ENCODE measurements at regions not wholly inside any gene's neighbourhood (a gene's known extent, or its start where the extent isn't known, plus 50 kb on each side); places are given as distances from the start of the nearest gene placed in this dataset.

DNA sequence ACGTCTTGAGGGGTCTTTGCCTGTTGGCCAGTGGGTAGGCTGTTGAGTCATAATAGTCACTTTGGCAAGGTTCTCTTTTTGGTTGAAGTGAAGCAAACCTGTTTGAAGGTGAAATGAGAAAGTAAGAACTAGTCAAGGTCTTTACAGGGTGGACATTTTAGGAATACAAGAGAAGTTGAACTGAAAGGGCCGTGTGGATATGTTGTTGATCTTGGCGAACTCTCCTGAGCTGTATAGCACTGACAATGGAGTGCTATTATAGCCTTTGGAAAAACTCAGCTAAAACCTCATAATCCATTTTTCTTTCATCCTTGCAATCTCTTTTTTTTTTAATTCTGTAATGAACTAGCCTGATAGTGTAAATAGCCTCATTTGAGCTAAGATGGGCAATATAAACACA, 248.1 kb downstream of the MEIS1 start:
- no peak for TF ChIP-seq GATA2 (IDR thresholded peaks at IDR 0.05; ENCODE audit: low read depth, low read length)
- no peak for TF ChIP-seq GATA3 (IDR thresholded peaks at IDR 0.05; ENCODE audit: low read depth, low read length)

DNA sequence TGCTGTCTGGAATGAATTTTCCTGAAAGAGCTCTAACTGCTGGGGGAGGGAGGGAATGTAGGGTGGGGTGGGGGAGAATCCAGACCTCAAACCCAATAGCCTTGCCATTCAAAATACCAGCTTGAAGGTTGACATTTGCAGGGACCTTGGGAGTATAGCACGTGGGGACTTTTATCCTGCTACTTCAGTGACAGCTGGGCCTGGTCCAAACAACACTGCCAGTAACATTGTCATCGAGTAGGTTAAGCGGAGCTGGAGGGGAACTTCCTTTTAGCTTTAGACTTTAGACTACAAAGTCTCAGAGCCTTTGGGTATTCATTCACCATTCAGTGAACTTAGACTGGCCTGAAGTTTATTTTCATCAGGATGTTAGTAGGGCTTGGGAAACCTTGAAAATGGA, 248.7 kb downstream of the MEIS1 start:
- TF ChIP-seq GATA2 (IDR thresholded peaks at IDR 0.05; ENCODE audit: low read depth, low read length) (no peak), GATA3 (IDR thresholded peaks at IDR 0.05; ENCODE audit: low read depth, low read length) (no peak)

DNA sequence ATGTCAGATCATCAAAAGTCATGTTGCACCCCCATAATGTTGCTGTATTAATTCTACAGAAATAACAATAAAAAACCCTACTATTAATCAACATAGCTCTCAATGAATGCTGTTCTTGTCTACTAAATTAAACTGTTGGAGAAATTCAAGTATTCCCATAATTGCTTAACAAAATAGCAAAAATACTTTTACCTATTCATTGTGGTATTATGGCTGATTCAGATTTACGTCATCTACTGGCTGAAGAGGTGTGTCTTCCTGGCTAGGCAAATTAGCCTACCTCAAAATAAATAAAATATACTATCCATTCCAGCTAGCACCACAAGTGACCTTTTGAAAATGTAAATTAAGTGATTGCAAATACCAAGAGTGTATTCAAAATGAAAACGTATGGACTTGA, 249.4 kb downstream of the MEIS1 start:
- no peak for TF ChIP-seq GATA3 (IDR thresholded peaks at IDR 0.05; ENCODE audit: low read depth, low read length)
- no peak for TF ChIP-seq GATA2 (IDR thresholded peaks at IDR 0.05; ENCODE audit: low read depth, low read length)

DNA sequence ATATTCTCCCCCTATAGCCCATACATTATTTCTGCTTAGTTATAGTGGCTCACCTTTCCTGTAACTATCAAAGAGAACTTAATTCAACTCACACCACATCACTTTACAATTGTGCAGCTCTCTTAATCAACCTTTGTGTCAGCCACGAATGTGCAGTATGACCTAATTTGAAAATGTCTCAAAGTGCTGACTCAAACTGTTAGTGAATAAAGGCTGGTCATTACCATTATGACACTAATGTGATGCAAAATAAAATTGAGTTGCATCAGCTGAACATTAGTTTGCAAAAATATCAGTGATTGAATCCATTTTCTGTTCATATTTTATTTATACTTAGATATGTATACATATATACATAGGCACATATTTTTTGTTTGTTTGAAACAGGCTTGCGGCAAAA, 251.8 kb downstream of the MEIS1 start:
- TF ChIP-seq GATA2 (IDR thresholded peaks at IDR 0.05; ENCODE audit: low read depth, low read length) (no peak), GATA3 (IDR thresholded peaks at IDR 0.05; ENCODE audit: low read depth, low read length) (no peak)

DNA sequence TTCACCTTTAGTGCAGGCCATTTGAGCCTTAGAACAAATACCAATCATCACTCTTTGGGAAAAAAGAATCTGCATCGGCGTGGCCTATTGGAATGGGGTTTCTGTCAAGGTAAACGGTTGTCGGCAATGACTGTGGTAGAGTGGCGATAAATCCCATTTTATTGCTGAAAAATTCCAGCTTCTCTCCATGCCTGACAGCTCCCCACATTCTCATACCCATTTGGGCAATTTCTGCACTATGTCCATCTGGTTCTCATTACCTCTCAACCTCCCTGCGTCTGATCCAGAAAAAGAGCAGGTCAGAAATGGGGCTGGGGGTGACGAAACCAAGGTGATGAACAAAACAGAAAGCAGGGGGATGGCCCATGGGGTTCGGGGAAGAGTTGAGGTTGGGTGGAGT, 254.0 kb downstream of the MEIS1 start:
- TF ChIP-seq GATA3 (IDR thresholded peaks at IDR 0.05; ENCODE audit: low read depth, low read length) = no peak
- no peak for TF ChIP-seq GATA2 (IDR thresholded peaks at IDR 0.05; ENCODE audit: low read depth, low read length)

DNA sequence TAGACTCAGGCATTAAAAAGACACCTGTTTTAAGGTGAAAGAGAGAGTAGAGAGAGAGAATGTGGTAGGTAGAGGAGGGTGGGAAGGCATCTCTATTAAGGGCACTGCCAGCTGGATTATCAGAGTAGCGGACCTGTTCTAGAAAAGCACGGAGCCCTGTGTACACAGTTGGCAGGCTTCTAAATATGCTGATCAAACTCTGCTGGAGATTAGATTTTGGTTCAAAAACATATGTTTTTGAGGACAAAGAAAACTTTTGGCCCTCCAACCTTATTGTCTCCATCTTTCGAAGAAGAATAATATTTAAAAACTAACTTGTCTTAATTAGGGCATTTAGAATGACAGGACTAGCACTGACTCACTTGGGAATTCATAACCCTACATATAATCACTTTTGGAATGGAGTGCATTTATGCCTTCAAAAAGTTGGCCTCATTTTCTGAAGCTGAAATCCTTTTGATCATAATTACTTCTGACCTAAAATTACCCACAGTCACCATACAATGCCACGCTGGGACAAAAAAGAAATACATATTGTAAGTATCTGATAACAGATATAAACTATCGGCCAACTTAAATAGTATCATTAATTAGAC, 254.6 kb downstream of the MEIS1 start:
- TF ChIP-seq GATA3 (IDR thresholded peaks at IDR 0.05; ENCODE audit: low read depth, low read length) (no peak), GATA2 (IDR thresholded peaks at IDR 0.05; ENCODE audit: low read depth, low read length) (no peak)

DNA sequence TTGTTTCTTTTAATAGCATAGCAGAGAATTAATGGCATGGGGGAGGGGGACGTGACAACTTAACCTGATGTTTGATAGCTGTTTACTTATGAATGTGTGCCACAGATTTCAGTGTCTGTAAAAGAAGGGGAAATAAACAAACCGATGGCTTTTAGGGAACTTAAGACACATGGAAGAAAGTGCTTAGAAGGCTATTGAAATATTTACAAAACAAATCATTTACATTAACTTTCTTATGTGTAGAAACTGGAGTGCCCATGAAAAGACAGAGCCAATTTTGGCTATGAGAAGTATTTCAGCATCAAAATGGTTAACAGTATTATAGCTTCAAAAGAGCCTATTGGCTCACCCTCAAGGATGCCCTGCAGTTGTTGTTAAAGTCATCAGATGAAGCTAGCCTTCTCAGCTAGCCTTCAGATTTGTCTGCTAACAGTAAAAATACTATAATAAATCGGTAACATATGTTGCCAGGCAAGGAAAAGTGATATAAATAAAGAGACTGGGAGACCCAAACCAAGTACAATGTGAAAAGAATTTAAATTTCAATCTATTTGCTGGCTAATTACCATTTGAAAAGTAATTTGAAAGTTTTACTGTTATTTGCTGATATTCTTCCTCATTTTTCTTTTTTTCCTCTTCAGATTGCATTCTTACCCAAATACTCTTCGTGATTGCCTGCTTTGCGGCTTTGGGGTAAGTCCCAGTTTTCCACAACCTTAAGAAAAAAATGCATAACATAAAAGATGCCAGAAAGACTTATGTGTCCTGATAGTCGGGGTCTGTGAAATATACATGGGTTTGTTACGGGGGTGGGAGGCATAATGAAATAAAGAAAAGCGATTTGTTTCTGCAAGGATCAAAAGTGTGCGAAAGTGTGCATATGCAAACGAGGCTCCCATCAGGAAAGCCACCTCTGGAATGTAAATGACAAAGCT, 256.4 kb downstream of the MEIS1 start:
- TF ChIP-seq GATA3 (IDR thresholded peaks at IDR 0.05; ENCODE audit: low read depth, low read length) (no peak), GATA2 (IDR thresholded peaks at IDR 0.05; ENCODE audit: low read depth, low read length) (no peak)

DNA sequence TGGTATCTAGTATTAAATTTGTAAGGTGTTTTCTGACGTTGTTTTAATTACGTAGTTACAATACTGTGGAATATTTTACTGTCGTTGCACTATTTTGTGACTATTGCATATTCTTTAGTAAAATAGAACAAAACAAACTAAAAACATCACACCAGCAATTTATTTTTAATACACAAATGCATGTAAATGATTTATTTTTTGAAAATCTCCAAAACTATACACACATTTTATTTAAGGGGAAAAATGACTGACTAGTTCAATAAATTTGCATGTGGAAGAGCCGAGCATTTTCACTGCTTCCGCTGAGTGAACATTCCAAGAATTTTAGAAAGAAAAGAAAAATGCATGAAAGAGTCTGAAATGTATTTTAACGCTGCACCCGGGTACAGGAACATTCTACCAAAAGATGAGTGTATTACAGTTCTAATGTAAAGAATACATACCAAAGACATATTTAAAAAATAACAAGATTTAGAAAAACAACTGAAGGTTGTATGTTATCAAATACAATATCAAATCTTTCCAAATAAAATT, 257.7 kb downstream of the MEIS1 start:
- TF ChIP-seq GATA2 (IDR thresholded peaks at IDR 0.05; ENCODE audit: low read depth, low read length) (no peak), GATA3 (IDR thresholded peaks at IDR 0.05; ENCODE audit: low read depth, low read length) (no peak)

DNA sequence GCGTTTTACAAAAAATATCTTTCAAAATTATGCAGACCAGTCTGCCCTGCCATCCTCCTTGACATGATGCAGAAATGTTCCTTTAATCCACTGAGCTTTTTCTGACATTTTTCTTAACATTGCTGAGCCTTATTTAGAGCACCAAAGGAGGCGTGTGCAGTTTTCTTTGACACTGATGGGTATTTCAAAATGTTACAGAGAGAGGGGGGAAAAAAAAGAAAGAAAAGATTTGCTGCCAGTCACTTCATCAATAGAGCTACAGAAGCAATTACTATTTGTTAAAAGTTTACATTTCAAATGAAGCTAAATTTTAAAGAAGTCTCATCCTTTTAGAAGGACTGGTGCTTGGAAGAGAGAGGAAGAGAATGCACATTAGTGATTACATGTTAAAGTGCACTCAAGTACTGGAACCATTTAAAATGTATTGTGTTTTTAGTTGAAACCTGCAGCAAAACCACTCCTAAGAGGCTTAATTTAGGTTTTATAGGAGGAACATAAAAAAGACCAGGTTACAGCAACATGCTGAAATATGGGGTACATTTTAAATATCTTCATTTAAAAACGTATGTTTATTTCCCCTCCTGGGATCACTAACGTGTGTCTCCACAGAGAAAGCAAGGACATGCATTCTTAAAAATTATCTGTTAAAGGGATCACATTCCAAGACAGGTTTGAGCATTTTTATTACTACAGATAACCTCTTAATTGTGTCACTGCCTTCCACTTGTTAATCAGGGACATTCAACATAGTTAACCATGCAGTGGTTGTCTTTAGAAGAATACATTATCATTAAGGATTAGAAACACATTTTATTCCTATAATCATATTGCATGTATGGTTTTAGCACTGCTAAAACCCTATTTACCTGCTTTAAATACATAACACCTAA, 258.4 kb downstream of the MEIS1 start:
- TF ChIP-seq GATA3 (IDR thresholded peaks at IDR 0.05; ENCODE audit: low read depth, low read length) (no peak), GATA2 (IDR thresholded peaks at IDR 0.05; ENCODE audit: low read depth, low read length) (no peak)

DNA sequence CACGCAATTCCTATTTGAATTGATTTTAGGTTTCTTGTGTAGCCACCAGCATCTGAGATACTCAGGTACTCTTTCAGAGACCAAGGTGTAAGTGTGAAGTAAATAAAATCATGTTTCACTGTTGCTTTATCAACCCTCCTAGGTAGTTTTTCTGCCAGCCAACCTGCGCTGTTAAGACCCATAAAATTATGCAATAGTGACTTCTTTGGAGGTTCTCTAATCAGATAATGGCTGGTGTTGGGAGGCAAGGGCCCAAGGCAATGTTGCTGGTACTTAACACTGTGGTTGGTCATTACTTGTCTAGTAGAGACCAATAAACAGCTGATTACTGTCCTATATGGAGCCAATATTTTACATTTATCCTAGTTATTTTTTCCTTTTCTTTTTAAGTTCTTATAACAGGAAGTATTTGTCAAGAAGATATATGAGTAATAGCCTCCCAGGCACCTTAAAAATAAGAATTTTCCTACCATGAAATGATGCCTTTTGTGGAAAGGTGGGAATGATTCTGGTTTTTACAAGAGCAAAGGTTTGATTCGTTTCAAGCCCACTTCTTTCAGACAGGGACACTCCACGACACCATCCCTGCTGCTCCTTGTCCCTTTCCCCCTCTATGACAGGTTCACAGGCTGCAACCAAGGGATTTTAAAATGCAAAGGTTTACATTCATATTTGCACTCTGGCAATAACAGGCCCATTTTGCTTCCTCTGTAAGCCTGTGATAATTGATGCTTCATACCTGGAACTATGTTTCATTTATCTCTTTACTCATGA, 259.3 kb downstream of the MEIS1 start:
- TF ChIP-seq GATA2 (IDR thresholded peaks at IDR 0.05; ENCODE audit: low read depth, low read length) (no peak), GATA3 (IDR thresholded peaks at IDR 0.05; ENCODE audit: low read depth, low read length) (no peak)

DNA sequence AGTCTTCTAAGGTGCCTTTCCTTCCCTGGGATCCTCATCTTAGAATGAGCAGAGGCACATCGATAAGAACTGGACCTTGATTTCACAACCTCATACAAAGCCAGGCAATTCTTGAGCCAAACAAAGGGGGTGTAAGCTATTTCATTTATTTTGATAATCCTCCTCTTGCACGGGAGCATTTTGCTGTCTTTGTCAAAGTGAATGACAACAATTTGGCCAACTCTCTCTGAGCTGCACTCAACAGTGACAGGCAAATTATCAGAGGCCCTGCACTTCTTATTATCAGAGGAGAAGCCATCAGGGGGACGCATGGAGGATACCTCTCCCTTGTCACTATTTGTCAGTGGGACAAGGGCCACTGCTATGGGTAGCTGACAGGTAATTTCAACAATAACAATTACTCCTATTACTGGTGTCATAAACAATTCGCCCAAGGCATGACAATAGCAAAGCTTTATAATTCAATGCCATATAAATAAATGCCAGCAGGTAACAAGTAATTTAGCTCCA, 260.4 kb downstream of the MEIS1 start:
- TF ChIP-seq GATA2 (IDR thresholded peaks at IDR 0.05; ENCODE audit: low read depth, low read length) (no peak), GATA3 (IDR thresholded peaks at IDR 0.05; ENCODE audit: low read depth, low read length) (no peak)

DNA sequence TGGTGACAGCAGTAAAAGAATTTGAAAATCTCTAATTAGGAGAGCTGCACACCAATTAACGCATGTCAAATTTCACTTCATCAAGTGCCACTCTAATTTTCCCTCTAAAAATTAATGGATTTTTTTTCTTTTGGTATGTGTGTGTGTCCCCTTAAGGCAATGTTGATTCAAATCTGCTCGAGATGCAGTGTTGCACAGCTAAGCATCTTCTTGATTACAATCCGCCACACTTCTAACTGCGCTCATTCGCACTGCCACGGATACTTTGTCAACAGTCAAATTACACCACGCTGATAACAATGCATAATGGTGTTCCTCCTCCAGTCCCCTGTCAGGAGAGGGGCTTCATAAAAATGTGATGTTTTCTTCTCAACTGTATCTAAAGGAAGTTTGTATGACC, 261.4 kb downstream of the MEIS1 start:
- TF ChIP-seq GATA3 (IDR thresholded peaks at IDR 0.05; ENCODE audit: low read depth, low read length) = no peak
- TF ChIP-seq GATA2 (IDR thresholded peaks at IDR 0.05; ENCODE audit: low read depth, low read length) = no peak

DNA sequence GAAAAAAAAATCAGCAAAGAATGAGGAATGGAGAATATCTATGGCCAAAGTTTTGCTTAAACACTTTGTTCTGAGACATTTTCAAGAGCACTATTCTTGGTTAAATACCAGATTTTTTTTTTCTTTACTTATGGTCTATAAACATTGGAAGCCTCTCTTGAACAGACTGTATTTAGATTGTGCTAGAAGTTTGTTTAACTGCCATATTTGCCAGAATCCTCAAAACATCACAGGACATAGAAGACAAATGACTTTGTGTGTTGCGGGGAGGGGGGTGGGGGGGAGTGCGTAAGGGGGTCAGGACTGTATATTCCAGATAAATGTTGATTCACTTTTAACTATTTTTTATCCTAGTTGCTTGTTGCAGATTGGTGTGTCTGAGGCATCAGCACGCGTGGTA, 262.0 kb downstream of the MEIS1 start:
- no peak for TF ChIP-seq GATA2 (IDR thresholded peaks at IDR 0.05; ENCODE audit: low read depth, low read length)

Measured in SH-SY5Y (cell line).